ENCODE measurements at regions not wholly inside any gene's neighbourhood (a gene's known extent, or its start where the extent isn't known, plus 50 kb on each side); places are given as distances from the start of the nearest gene placed in this dataset.
A peak's percentile ranks its signal among the peaks of the same experiment; 100 is the strongest.

- no peak for DNase-seq (ENCODE audit: low read depth in 2 of 2)
Measured at GRCh38 chr6:90403489-90404381, 107.1 kb upstream of the BACH2 start.

- no peak for DNase-seq (ENCODE audit: low read depth in 2 of 2)
Measured at GRCh38 chr6:90402831-90403192, 106.2 kb upstream of the BACH2 start.

GRCh38 chr6:90401933-90402830 is 105.5 kb upstream of the BACH2 start:
- no peak for DNase-seq (ENCODE audit: low read depth in 2 of 2)

- no peak for DNase-seq (ENCODE audit: low read depth in 2 of 2)
Measured at GRCh38 chr6:90399970-90400369, 103.3 kb upstream of the BACH2 start.

GRCh38 chr6:90397929-90398674 is 101.5 kb upstream of the BACH2 start:
- DNase-seq (ENCODE audit: low read depth in 2 of 2) = peak; percentile 62 to 74

- DNase-seq (ENCODE audit: low read depth in 2 of 2) = no peak
Measured at GRCh38 chr6:90397047-90397446, 100.4 kb upstream of the BACH2 start.

GRCh38 chr6:90393232-90393884 is 96.7 kb upstream of the BACH2 start:
- peak; percentile 27 to 53 for DNase-seq (ENCODE audit: low read depth in 2 of 2)

GRCh38 chr6:90390379-90390778 is 93.7 kb upstream of the BACH2 start:
- DNase-seq (ENCODE audit: low read depth in 2 of 2) = no peak

- DNase-seq (ENCODE audit: low read depth in 2 of 2) = no peak
Measured at GRCh38 chr6:90388395-90388794, 91.8 kb upstream of the BACH2 start.

- no peak for DNase-seq (ENCODE audit: low read depth in 2 of 2)
Measured at GRCh38 chr6:90387826-90388225, 91.2 kb upstream of the BACH2 start.

GRCh38 chr6:90387383-90387775 is 90.7 kb upstream of the BACH2 start:
- no peak for DNase-seq (ENCODE audit: low read depth in 2 of 2)

- no peak for DNase-seq (ENCODE audit: low read depth in 2 of 2)
Measured at GRCh38 chr6:90386399-90387382, 90.0 kb upstream of the BACH2 start.

GRCh38 chr6:90385759-90386313 is 89.2 kb upstream of the BACH2 start:
- no peak for DNase-seq (ENCODE audit: low read depth in 2 of 2)

GRCh38 chr6:90384720-90385119 is 88.1 kb upstream of the BACH2 start:
- DNase-seq (ENCODE audit: low read depth in 2 of 2) = no peak

GRCh38 chr6:90383196-90383822 is 86.7 kb upstream of the BACH2 start:
- no peak for DNase-seq (ENCODE audit: low read depth in 2 of 2)

GRCh38 chr6:90382760-90383159 is 86.1 kb upstream of the BACH2 start:
- DNase-seq (ENCODE audit: low read depth in 2 of 2) = no peak

- no peak for DNase-seq (ENCODE audit: low read depth in 2 of 2)
Measured at GRCh38 chr6:90375681-90376439, 79.2 kb upstream of the BACH2 start.

- no peak for DNase-seq (ENCODE audit: low read depth in 2 of 2)
Measured at GRCh38 chr6:90374201-90374600, 77.6 kb upstream of the BACH2 start.

- no peak for DNase-seq (ENCODE audit: low read depth in 2 of 2)
Measured at GRCh38 chr6:90372885-90373284, 76.2 kb upstream of the BACH2 start.

Data from stimulated activated CD8-positive, alpha-beta memory T cell treated with anti-CD3 and anti-CD28 coated beads, Interleukin-2, amount 100 ng/mL, for 1 hour (primary cell).